GM18951 (cell line): ENCODE measurements at regions not wholly inside any gene's neighbourhood (a gene's known extent, or its start where the extent isn't known, plus 50 kb on each side); places are given as distances from the start of the nearest gene placed in this dataset.
"Not testable (repeated sequence)": the region's sequence is repeated elsewhere in the genome, so short reads cannot be mapped to it uniquely, and the experiment has no call there.

Experiments used
- POLR2A ChIP-seq: IDR thresholded peaks from 4 replicates; pipeline ENCODE4 v1.6.1; 2011; ENCODE audit warnings: mild to moderate bottlenecking; ENCODE audit not compliant: insufficient read length, insufficient read depth; ENCODE audit errors: extremely low read depth
- in situ Hi-C: fragments of 300-500 bp; cut with MboI; formaldehyde crosslinking; loops from one replicate; pipeline ENCODE4 v1.12.0; 2022; ENCODE audit warnings: low sequenced_read_pairs, mixed read lengths, inconsistent platforms; ENCODE audit not compliant: unreplicated experiment

DNA sequence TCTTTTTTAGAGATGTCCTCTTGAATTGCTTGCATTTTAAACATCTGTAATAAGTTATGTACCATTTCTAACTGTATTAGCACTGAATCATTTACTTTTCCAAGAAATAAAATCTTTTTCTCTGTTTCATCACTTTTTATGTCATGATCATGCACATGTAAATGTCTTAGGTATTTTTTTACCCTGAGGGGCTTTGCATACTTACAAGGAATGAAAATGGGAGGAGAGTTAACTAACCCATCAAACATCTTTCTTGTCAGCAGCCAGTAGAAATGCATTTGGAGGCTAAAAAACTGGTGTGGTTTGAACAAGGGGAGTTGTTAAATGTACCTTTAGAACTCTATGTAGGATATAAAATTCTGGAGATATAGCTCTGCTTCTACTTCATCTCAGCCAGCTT is 1080.3 kb downstream of the GALC start:
- no peak for TF ChIP-seq POLR2A
- in situ Hi-C loops: no loop called here

DNA sequence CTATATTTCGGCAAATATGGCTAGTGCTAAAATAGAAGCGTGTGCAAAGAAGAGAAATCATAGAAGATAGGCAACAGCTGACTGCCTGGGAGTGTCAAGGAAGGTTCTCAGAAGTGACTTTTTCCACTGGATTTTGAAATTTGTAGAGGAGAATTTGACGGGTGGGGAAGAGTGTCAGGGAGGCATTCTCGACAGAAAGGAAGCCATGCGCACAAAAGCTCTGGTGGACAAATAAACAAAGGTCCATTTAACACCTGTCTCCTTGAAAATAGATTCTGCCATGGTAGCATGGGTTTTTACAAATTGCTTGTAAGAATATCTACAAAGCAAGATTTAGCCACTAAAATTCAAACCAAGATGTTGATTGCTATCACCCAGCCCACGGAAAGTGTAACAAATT is 1081.5 kb downstream of the GALC start:
- no peak for TF ChIP-seq POLR2A
- in situ Hi-C loops: no loop called here

DNA sequence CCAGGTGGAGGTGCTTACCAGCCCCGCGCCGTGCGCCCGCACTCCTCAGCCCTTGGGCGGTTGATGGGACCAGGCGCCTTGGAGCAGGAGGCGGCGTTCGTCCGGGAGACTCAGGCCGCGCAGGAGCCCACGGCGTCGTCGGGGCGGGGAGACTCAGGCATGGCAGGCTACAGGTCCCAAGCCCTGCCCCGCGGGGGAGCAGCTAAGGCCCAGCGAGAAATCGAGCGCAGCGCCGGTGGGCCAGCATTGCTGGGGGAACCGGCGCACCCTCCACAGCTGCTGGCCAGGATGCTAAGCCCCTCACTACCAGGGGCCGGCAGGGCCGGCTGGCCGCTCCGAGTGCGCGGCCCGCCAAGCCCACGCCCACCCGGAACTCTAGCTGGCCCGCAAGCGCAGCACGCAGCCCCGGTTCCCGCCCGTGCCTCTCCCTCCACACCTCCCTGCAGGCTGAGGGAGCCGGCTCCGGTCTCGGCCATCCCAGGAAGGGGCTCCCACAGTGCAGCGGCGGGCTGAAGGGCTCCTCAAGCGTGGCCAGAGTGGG is 1087.5 kb downstream of the GALC start:
- in situ Hi-C loops: not testable (repeated sequence)

DNA sequence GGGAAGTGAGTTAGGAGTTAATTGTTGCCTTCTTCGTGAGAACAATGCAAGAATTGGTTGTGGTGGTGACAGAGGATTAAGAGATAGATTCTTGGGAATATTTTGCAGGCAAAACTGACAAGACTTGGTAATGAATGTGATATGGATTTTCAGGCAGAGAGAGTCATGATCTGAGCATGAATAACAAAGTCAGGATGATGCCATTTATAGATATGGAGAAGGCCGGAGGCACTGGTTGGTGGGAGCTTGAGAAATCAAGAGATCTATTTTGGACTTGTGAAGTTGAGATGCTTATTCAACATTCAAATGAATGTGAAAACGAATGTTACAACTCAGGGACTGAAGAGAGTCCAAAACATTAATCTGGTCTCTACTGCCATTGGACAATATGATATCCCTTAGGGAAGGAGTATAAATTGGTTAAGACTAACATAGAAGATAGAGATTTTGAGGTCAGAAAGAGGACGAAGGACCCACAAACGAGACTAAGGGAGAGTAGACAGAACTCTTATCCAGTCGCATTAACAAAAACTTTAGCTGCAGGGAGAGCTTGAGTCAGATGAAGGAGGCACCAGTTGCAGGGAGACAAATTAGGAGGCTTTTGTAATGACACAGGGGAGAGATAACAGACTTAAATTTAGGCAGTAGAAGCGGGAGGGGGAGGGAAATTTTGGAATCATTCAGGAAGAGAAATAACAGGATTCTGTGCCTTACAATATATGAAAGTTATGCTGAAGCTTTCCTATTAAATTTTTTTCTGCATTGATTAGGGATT is 1090.6 kb downstream of the GALC start:
- in situ Hi-C loops: no loop called here
- no peak for TF ChIP-seq POLR2A

DNA sequence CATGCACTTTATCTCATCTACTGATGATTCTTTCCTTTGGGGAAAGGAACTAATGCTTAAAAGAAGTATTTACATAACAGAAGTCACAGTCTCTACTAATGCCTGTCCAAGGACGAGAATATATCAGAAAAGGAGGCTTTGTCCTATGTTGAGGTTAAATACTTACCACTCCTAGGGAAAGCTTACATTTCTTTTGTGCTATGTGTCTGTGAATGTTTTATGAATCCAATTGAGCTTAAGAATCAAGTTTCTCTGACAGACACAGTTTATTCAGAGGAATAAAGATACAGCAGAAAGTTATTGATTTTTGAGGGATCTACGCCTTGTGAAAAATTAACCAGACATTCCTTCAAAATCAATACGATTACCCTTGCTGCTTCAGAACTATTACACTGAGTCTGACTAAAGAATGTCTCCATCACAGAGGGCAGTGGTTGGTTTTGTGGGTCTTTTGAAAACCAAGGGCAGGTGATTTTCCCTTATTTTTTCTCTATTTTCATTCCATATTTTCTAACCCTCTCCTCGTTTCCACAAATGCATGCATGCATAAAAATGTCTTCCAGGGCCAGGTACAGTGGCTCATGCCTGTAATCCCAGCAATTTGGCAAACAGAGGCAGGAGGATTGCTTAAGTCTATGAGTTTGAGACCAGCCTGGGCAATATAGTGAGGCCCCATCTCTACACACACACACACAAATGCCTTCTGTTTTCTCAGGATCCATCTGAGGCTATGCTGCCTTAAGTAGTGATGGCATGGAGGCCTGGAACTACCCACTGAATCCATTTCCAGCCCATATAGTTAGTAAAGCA is 1095.1 kb downstream of the GALC start:
- in situ Hi-C loops: no loop called here

DNA sequence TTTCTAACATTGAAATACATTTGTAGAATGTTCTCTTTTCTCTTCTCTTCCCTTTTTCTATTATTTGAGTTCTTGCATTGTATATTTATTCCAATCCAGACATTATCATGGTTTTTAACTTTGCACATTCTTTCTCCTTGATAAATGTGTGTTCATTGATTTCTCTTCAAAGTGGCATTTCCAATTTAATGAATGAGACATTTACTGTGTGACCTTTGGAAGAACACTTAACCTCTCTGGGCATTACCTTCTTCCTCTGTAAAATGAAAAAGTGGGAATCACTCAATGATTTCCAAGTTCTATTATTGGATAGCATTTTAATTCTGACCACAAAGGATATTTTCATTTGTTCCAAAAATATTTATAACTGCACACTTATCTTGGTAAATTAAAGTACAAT is 1095.8 kb downstream of the GALC start:
- no peak for TF ChIP-seq POLR2A
- in situ Hi-C loops: no loop called here

More for the DNA sequence above, 1095.1 kb downstream of the GALC start:
- no peak for TF ChIP-seq POLR2A

DNA sequence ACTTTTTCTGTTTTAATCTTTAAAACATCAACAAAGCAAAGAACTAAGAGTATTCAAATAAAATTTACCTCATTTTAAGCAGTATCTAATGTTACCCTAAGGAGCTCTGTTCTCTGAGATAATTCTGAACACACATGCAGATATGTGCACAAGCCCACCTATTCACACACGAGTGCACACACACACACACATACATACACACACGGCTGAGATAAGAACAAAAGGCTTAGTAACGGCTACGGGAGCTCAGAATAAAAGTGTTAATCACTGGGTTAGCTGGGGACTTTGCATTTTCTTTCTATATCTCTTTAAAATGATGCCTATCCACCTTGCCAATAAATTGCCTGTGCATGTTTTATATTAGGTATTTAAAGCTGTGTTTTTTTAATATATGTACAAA is 1096.3 kb downstream of the GALC start:
- TF ChIP-seq POLR2A: no peak
- in situ Hi-C loops: no loop called here

DNA sequence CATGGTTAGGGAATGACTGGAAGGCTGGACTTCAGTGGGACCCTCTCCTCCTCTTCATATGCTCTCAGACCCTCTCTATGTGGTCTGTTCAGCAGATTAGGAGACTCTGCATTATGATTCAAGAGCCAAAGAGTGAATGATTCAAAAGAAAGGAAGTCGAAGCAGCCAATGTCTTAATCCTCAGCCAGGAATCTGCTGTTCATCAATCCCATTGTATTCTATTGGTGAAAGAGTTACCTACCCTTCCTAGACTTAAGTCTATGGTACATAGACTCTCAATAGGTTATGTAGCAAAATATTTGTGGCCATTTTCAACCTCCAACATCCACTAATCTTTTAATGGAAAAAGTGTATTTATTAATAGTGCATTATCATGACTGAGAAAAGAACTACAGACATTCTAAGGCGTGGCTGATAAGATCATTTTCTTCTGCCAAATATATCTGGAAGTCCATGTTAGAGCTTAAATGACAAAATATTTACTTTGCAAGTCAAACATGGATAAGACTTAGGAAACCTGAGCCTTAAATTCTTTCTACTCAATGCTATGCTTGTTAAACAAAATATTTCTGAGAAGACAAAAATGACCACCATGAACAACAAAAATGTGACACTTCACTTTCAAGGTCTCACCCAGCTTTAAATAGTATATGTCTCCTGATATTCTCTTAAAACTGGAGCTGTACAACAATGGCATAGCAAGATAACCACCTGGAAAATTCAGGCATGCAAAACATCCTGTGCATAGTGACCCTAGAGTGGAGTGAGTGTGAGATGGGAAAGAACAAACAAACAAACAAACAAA is 1100.6 kb downstream of the GALC start:
- no peak for TF ChIP-seq POLR2A
- in situ Hi-C loops: no loop called here

DNA sequence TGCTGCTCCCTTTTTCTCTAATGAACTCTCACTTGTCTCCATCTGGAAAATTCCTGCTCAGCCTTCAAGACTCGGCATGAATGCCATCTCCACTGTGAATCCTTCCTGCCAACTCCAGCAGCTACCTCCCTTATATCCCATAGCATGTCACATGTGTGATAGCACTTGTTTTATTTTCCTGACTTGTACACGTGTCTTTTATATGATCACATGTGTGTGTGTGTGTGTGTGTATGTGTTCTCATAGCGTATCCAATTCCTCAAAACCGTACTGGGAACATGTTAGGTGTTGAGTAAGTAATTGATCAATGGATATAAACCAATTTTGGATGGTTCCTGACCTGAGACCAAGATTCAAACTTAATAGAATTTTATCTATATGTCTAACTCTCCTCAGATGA is 1107.7 kb downstream of the GALC start:
- no peak for TF ChIP-seq POLR2A
- in situ Hi-C loops: no loop called here

DNA sequence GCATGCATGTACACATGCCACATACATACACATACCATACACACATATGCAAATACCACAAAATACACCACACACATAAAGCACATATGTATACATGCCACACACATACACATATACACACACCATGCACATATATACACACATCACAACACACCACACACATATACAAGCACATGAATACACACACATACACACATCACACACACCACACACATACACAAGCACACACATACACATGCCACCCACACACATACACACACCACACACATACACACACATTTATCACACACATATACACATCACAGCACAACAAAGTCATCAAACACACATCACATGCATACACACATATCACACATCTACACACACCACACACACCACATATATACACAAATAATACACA is 1108.5 kb downstream of the GALC start:
- TF ChIP-seq POLR2A: no peak
- in situ Hi-C loops: no loop called here

DNA sequence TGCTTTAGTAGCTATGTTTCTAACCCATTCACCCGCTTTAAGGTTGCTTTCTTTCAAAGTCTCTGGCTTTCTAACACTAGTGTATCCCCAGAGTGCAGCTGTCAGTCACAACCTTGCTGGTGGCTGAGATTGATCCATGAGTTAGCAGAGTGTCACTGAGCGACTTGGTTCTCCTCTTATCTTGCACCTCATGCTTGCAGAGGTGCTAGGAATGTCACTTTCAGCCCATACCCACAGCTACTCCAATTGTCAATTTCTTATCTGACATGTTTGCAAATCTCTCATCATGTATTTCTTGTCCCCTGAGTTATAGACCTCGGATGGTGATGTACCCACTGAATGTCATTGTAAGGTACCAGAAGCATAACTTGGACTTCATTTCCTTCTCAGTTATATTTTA is 1110.2 kb downstream of the GALC start:
- TF ChIP-seq POLR2A: no peak
- in situ Hi-C loops: no loop called here

DNA sequence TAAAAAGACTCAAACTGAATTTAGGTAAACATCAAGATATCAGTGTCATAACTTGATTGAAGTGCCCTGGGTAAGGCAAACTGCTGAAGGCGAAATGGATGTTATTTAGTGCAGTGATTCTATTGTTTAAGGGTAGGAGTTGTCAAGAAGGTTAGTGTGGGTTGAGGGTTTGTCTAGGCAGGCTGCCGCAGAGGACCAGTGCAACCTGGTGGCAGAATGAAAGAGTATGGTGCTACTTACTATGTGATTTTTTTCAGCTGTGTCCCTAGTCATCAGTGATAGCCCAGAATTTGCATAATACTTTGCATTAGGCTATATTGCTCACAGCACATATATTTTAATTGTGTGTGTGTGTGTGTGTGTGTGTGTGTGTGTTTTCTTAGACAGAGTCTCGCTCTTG is 1127.0 kb downstream of the GALC start:
- in situ Hi-C loops: no loop called here
- no peak for TF ChIP-seq POLR2A

DNA sequence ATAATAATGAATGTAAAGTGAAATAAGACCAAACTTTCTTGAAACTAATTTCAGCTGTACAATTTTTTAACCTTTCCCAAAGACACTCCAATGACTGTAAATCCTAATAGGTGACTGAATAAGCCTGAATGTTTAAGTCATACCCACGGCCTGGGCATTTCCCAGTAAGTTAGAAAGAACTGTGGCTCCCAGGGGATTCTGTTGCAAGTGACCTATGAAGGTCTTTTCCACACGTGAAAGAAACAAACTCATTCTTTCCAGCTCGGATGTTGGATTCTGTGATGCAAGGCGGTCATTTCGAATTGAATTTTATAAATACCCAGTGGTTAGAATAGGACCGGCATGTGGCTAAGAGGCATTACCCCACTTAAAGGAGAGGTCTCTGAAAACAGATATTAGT is 1134.4 kb downstream of the GALC start:
- in situ Hi-C loops: no loop called here
- no peak for TF ChIP-seq POLR2A

DNA sequence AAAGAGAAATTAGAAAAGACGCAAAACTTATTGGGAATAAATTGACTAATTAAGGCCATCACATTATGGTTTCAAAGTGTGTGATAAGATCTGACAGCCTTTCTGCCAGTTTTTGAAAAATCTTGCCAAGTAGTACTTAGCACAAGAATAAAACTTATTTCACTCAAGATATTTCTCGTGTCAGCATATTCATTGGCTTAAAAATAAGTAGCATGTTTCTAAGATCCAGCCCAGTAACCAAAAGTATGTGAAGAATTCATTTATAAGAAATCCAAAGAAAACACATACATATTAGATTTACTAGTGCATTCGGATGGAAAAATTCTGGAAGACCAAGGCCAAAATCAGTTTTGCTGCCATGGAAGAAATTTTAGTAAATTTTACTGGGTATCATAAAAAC is 1135.0 kb downstream of the GALC start:
- in situ Hi-C loops: no loop called here
- TF ChIP-seq POLR2A: no peak

DNA sequence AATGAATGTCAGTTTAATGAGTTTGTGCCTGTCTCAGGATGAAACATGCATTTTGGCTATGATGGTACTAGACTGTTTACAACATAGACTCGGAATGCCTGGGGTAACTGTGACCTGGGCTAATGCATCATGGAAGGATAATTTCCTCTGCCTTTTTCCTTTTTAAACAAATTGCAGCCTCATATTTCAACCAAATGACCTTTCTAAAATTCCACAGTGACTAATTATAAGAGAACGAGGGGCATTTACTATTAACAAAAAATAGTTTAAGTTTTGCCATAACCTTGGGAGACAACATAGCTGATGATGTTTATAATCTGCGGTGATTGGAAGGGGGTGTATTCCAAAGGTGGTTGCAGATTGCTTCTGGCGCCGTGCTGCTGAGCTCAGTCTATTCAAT is 1140.5 kb downstream of the GALC start:
- no peak for TF ChIP-seq POLR2A
- in situ Hi-C loops: no loop called here
